HL-60 (cell line): ENCODE measurements at regions not wholly inside any gene's neighbourhood (a gene's known extent, or its start where the extent isn't known, plus 50 kb on each side); places are given as distances from the start of the nearest gene placed in this dataset.

Source experiments
- DNase-seq, 2 experiments: peaks; one replicate each; pipeline ENCODE4 v3.0.0-alpha.2; 2010 to 2020; ENCODE audit warnings: low read depth in 1 of 2, low spot score in 1 of 2
- H3K27ac ChIP-seq: fragments of 250-450 bp; sonication (Bioruptor Pico); replicated peaks from 2 replicates; pipeline ENCODE4 v1.5.1; 2020; ENCODE audit warnings: mild to moderate bottlenecking, moderate library complexity
- H3K27me3 ChIP-seq: fragments of 250-450 bp; sonication (Bioruptor Pico); 2 replicates; pipeline ENCODE4 v1.5.1; 2021; ENCODE audit warnings: mild to moderate bottlenecking, moderate library complexity; ENCODE audit not compliant: insufficient read depth, poor library complexity, severe bottlenecking
- H3K4me3 ChIP-seq: replicated peaks from 2 replicates; pipeline ENCODE4 v1.5.1; 2011; ENCODE audit warnings: mild to moderate bottlenecking, control low read depth, low read length; ENCODE audit not compliant: insufficient read depth
- CTCF ChIP-seq: IDR thresholded peaks from one replicate; pipeline ENCODE4 v1.5.1; 2011; ENCODE audit warnings: low read length, control low read depth, inconsistent platforms; ENCODE audit not compliant: insufficient read depth
- GABPA ChIP-seq: IDR thresholded peaks from 2 replicates; pipeline ENCODE4 v1.6.1; 2012; ENCODE audit warnings: low read depth
- POLR2AphosphoS5 ChIP-seq: IDR thresholded peaks from 2 replicates; pipeline ENCODE4 v1.6.1; 2012; ENCODE audit warnings: low read depth
- SPI1 ChIP-seq: IDR thresholded peaks from 2 replicates; pipeline ENCODE4 v1.6.1; 2012; ENCODE audit warnings: low read depth, mild to moderate bottlenecking, borderline replicate concordance
- TF ChIP-seq, protein P1 (sequence below): IDR thresholded peaks from 2 replicates; pipeline ENCODE4 v1.6.1; 2012; ENCODE audit warnings: low read depth; ENCODE audit not compliant: insufficient replicate concordance

DNA sequence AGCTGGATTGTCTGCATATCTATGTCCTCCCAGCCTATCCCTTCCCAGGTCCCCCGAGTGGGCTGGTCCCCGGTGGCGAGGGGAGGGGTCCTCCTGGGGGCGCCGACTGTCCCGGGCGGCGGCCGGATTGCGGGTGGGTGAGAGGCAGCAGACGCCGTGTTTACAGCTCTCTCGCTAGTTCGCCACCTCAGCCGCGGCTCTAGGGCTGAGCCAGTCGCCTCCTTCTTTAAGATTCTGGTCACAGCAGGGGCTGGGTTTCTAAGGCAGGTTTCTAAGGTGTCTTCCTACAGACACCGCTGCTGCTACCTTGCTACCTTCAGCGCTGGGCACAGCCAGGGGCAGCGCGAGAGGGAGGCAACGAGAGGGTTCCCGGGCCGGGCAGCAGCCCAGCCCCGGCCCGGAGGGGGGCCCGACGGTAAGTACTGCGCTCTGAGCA lies 57.2 kb downstream of the FRMPD3 start:
- no peak for DNase-seq
- no peak for TF ChIP-seq SPI1
- TF ChIP-seq CTCF: no peak
- no peak for TF ChIP-seq GABPA
- TF ChIP-seq, protein P1, sequence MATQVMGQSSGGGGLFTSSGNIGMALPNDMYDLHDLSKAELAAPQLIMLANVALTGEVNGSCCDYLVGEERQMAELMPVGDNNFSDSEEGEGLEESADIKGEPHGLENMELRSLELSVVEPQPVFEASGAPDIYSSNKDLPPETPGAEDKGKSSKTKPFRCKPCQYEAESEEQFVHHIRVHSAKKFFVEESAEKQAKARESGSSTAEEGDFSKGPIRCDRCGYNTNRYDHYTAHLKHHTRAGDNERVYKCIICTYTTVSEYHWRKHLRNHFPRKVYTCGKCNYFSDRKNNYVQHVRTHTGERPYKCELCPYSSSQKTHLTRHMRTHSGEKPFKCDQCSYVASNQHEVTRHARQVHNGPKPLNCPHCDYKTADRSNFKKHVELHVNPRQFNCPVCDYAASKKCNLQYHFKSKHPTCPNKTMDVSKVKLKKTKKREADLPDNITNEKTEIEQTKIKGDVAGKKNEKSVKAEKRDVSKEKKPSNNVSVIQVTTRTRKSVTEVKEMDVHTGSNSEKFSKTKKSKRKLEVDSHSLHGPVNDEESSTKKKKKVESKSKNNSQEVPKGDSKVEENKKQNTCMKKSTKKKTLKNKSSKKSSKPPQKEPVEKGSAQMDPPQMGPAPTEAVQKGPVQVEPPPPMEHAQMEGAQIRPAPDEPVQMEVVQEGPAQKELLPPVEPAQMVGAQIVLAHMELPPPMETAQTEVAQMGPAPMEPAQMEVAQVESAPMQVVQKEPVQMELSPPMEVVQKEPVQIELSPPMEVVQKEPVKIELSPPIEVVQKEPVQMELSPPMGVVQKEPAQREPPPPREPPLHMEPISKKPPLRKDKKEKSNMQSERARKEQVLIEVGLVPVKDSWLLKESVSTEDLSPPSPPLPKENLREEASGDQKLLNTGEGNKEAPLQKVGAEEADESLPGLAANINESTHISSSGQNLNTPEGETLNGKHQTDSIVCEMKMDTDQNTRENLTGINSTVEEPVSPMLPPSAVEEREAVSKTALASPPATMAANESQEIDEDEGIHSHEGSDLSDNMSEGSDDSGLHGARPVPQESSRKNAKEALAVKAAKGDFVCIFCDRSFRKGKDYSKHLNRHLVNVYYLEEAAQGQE: no peak
- TF ChIP-seq POLR2AphosphoS5: no peak
- H3K27ac ChIP-seq: no peak overlapping the region
- H3K4me3 ChIP-seq: no peak overlapping the region
- no peaks in the 10 kb centered on the region for H3K27me3 ChIP-seq

DNA sequence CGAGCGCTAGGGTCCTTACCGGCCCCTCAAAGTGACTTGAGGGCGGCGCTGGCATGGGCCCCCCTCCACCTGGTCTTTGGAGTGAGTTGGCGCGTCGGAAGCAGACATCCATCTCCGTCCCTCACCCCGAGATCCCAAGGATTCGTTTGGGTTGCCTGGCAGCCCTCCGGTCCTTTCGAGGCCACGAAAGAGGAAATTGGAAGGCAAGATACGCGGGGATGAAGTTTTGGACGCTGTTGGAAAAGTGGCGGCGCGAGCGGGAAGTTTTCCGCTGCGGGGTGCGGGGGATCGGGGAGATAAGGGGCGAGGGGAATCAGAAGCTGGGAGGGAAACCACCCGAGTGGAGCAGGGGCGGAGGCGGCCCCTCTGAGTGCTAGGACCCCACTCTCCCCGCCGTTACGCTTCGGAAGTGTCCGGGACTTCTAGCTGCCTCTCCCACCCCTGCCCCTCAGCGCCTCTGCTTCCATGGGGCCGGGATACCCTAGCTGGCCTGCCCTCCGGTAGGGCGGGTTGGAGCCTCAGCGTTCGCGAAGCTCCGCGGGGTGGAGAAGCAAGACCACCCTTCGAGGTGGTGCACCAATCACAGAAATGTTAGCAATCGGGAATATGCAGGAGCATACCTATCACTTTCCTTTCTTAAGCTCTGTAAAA lies 57.8 kb downstream of the FRMPD3 start:
- H3K4me3 ChIP-seq: no peak overlapping the region
- no peak overlapping the region for H3K27ac ChIP-seq
- no peaks in the 10 kb centered on the region for H3K27me3 ChIP-seq
- DNase-seq: no peak
- TF ChIP-seq CTCF (no peak), GABPA (no peak), SPI1 (no peak), POLR2AphosphoS5 (no peak)
- TF ChIP-seq, protein P1: no peak

- TF ChIP-seq POLR2AphosphoS5: no peak
- TF ChIP-seq SPI1: no peak
- TF ChIP-seq, protein P1: no peak
- TF ChIP-seq CTCF: no peak
- no peak for TF ChIP-seq GABPA
- Histone ChIP-seq H3K27ac (no peak overlapping the region), H3K4me3 (no peak overlapping the region), H3K27me3 (no peaks in the 10 kb centered on the region)
- DNase-seq: no peak
These were observed 58.3 kb downstream of the FRMPD3 start for GRCh38 chrX:107507744-107508117.
